Fibroblast of skin of right biceps (primary cell): ENCODE measurements at regions not wholly inside any gene's neighbourhood (a gene's known extent, or its start where the extent isn't known, plus 50 kb on each side); places are given as distances from the start of the nearest gene placed in this dataset.
A peak's percentile ranks its signal among the peaks of the same experiment; 100 is the strongest.

ENCODE experiments used
- DNase-seq: peaks from one replicate; pipeline ENCODE4 v3.0.0-alpha.2; 2013

GRCh38 chr5:176181271-176181855 lies 56.9 kb upstream of the SIMC1 start:
- DNase-seq, result no peak

- no peak for DNase-seq
Observed at GRCh38 chr5:176183321-176184074, 54.7 kb upstream of the SIMC1 start.

DNA sequence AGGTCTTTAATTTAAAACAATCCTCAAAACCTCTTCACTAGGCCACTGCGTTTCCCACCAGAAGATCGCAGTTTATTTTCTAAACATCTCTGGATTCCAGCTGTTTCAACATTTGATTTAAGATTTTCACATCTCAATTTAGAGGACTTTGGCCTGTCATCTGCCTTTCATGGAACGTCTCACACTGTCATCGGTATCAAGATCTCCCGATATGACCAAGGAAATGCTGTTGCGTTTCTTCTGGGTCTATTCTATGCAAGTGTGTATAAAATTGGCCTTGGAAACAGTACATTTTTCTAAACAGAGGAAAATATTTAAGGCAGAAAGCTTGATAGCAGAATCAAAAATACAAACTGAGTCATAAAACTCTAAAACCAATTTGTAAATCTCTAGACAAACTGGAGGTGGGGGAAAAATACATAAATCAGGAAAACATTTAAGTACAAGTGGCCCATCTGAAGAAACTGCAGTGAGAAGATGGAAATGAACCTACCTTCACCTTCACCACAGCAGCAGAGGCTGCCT lies 53.6 kb upstream of the SIMC1 start:
- no peak for DNase-seq

DNA sequence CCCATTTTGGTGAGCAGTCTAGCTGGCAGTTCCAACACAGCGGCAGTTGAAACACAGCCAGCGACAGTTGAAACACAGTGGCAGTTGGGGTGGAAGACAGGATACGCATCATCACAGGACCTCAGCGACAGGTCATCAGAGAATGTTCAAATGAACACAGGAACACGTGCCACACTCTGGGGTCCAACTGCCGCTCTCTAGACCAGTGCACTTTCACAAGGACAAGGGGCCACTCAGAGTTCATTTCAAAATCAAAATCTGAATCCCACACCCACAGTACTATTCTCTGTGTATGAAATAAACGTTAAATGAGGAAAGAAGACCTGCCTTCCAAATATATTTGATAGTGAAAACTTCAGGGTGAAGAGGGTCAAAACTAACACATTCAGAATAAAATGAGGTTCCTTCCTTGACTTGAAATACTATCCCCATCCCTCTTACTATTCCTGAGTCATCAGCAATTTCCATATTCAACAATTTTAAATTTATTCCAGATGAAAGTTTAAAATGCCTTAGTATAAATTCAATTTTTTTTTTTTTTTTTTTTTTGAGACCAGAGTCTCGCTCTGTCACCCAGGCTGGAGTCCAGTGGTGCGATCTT lies 53.0 kb upstream of the SIMC1 start:
- DNase-seq, result peak; percentile 27

DNA sequence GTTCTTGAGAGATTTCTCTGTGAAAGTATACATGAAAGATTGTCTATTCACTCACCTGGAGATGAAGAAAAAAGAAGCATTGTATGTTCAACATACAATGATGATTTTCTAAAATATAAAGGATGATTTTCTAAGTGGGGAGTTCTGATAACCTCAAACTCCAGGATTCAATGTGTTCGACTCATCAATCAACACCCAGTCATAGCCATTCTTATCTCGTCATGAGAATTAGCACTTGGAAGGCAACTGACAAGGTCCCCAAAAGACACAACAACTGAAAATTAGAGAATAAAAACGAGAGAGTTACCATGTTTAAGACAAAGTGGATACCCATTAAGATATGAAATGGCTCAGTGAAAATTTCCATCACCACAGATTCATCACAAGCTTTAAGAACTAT lies 52.1 kb upstream of the SIMC1 start:
- DNase-seq, result no peak

DNA sequence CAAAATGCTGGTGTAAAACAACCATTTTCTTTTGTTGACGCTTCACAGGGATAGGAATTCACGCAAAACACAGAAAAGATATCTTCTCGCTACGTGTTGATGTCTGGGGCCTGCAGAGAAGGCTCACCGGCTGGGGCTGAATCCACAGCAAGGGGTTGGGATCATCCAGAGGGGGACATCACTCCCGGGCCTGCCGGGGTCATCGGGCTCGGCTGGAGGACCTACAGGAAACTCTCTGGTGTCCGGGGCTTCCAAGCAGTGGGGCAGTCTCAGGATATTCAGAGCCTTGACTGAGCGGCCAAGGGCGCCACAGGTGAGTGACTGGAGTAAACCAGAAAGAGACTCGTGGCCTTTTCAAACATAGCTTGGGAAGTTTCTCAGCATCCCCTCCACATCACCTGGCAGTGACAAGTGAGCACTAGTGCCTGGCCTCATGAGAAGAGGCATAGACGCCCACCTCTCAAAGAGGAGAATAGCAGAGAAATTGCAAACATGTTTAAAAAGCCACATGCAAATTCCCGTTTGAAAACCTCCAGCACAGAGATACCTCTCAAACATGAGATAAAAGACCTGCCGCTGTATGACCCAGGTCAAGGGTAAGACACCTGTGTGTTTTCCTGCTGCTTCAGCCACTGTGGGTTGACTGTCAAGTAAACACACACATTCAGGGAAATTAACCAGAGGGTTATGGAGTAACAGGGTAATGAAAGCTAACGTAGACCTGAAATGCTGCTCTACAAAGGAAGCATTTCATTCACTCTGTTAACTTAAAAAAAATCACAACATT lies 50.8 kb upstream of the SIMC1 start:
- DNase-seq, result no peak

GRCh38 chr5:176188085-176188484 lies 50.1 kb upstream of the SIMC1 start:
- no peak for DNase-seq
